GM03348 (cell line): ENCODE measurements at regions not wholly inside any gene's neighbourhood (a gene's known extent, or its start where the extent isn't known, plus 50 kb on each side); places are given as distances from the start of the nearest gene placed in this dataset.
"Not testable (repeated sequence)": the region's sequence is repeated elsewhere in the genome, so short reads cannot be mapped to it uniquely, and the experiment has no call there.

Experiments
- DNase-seq: peaks from one replicate; pipeline ENCODE4 v3.0.0; 2012; ENCODE audit warnings: low spot score

- no peak for DNase-seq
Measured at GRCh38 chr11:86861810-86862209, 61.5 kb downstream of the PRSS23 start.

GRCh38 chr11:86863476-86863875 is 63.1 kb downstream of the PRSS23 start:
- DNase-seq, result peak; percentile 23

- no peak for DNase-seq
Measured at GRCh38 chr11:86865436-86865835, 65.1 kb downstream of the PRSS23 start.

GRCh38 chr11:86869531-86869930 is 69.2 kb downstream of the PRSS23 start:
- no peak for DNase-seq

- peak; percentile 84 for DNase-seq
Measured at GRCh38 chr11:86869966-86870570, 69.7 kb downstream of the PRSS23 start.

DNA sequence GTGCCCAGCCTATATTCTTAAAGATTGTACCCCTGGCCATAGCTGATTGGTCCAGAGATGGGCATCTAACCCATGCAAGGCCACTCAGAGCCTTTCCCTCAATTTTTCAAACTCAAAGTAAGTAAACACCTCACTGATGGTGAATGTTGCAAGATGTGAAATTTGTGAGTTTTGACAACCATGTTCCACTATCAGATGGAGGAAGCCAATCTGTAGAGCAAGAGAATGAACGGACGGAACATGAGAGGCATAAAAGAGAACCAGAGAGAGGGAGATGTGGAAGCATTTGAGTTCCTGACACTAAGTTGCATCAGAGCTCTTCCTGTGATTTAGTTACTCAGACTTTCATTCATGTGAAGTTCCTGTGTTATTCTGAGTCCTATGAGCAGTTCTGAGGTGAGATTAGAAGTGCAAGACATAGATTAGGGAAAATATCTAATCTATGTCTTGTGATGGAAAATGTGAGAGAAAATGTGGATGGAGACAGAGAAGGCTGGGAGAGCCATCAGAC is 73.3 kb downstream of the PRSS23 start:
- DNase-seq, result no peak

- peak; percentile 33 for DNase-seq
Measured at GRCh38 chr11:86874304-86875056, 74.1 kb downstream of the PRSS23 start.

DNA sequence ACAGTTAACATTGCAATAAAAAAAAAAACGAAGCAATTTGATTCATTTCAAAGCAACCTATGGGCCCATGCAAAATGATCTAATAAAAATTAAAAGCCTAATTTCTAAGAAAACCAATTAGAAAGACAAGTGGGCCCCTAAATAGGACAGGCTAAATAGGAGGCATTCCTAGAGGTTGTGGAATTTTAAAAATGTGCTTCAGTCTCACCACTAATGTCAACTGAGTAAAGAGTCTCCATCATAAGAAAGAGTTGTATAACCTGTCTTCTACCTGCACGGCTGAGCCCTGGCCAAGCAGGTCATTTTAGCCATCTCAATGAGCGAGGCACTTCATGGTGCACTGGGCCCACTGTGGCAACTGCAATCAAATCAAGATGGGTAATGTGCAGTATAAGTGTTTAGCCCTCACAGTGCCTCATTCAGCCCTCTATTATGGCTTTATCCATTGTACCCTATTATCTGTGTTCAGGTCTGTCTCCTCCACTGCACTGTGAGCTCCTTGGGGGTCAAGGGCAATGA is 76.4 kb downstream of the PRSS23 start:
- DNase-seq, result no peak

DNA sequence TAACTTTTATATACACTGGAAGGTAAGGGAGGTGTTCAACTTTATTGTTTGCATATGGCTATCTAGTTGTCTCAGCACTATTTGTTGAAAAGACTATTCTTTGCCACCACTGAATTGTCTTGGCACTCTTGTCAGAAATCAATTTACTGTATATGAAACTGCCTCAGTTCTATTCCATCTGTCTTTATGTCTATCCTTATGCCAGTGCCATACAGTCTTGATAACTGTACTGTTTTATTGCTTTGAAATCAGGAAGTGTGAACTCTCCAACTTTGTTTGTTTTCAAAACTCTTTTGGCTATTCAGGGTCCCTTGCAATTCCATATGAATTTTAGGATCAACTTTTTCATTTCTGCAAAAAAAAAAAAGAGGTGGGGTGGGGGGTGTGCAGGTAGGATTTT is 77.2 kb downstream of the PRSS23 start:
- no peak for DNase-seq

DNA sequence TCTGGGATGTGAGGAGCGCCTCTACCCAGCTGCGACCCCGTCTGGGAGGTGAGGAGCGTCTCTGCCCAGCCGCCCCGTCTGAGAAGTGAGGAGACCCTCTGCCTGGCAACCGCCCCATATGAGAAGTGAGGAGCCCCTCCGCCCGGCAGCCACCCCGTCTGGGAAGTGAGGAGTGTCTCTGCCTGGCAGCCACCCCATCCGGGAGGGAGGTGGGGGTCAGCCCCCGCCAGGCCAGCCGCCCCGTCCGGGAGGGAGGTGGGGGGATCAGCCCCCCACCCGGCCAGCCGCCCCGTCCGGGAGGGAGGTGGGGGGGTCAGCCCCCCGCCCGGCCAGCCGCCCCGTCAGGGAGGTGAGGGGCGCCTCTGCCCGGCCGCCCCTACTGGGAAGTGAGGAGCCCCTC is 76.0 kb downstream of the FZD4 start:
- DNase-seq, result not testable (repeated sequence)

DNA sequence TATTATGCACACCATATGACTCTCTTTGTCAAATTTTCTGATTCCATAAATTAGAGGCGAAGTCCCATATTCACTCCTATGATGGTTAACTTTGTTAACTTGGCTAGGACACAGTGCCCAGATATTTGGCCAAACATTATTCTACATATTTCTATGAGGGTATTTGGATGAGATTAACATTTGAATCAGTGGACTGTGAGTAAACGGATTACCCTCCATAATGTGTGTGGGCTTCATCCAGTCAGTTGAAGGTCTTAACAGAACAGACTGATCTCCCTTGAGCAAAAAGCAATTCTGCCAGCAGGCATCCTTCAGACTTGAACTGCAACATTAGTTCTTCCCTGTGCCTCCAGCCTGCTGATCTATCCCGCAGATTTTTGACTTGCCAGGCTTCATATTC is 69.9 kb downstream of the FZD4 start:
- no peak for DNase-seq

- DNase-seq, result peak; percentile 75
Measured at GRCh38 chr11:86888164-86889000, 66.8 kb downstream of the FZD4 start.

DNA sequence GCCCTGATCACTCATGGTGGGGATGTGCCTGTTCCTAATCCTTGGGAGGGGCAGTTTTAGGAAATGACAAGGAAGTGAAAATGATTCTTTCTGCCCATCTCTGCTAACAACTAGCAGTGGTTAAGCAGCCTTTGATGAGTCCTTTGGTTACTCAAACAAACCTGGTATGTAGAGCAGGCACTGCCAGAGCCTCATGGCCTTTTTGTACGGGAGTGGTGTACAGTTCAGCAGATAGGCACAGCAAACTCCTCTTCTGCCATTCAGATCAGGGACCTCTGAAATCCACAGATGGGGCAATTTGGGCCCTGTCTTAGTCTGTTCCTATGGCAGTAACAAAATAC is 66.2 kb downstream of the FZD4 start:
- DNase-seq, result peak; percentile 28

DNA sequence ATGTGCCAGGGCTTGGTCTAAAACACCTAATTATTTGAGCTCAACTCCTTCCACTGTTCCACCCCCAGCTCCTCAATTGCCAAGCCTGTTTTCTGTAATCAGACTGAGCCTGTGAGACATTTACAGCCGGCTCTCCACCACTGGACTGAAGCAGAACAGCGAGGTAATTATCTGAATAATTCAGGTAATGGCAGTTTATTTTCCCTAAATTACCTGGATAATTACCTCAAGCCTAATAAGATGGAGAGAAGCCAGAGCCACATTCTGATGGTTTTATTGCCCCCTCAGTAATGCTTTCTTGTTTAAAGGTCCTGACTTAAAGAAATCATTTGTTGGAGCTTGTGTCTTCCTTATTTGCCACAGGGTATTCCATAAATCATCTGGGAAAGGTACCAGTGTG is 64.2 kb downstream of the FZD4 start:
- no peak for DNase-seq

DNA sequence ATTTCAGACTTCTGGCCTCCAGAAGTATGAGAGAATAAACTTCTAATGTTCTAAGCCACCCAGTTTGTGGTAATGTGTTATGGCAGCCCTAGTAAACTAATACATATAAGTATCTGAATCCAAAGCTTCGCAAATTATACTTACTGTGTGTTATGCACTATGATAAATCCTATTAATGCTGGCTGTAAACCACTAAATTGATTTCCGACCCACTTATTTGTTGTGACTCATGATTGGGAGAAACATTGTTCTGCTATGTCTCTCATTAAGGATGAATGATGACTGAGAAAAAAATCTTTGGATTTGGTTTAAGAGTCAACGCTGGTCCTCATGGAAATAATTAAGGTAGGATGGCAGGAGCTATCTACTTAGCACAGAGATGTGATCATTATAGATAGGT is 62.0 kb downstream of the FZD4 start:
- no peak for DNase-seq
